HEK293T (cell line): ENCODE measurements at regions not wholly inside any gene's neighbourhood (a gene's known extent, or its start where the extent isn't known, plus 50 kb on each side); places are given as distances from the start of the nearest gene placed in this dataset.

Experiments
- FOXK2 ChIP-seq: fragments of 450-650 bp; IDR thresholded peaks from 2 replicates; pipeline ENCODE4 v1.6.1; 2016; ENCODE audit warnings: mild to moderate bottlenecking
- FOXM1 ChIP-seq: fragments of 450-650 bp; IDR thresholded peaks from 2 replicates; pipeline ENCODE4 v1.6.1; 2017; ENCODE audit warnings: mild to moderate bottlenecking, borderline replicate concordance
- HDGF ChIP-seq: fragments of 450-650 bp; IDR thresholded peaks from 2 replicates; pipeline ENCODE4 v1.6.1; 2017; ENCODE audit warnings: antibody characterized with exemption, borderline replicate concordance
- TARDBP ChIP-seq: fragments of 450-650 bp; IDR thresholded peaks from 2 replicates; pipeline ENCODE4 v1.6.1; 2016

DNA sequence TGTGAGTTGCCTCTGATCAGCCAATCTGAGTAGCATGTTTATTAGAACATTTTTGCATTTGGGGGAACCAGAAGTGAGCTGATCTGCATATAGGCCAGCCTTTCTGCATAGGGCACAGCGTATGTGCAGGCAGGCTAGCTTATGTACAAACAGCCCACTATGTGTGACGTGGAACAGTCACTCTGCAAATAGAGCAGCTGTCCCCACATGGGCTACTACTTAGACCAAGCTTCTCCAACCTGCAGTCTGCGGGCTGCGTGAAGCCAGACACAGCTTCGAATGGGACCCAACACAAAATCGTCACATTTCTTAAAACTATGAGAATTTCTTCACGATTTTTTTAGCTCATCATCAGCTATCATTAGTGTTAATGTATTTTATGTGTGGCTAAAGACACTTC is 134.1 kb upstream of the FAM20C start:
- TF ChIP-seq HDGF (no peak), FOXM1 (no peak), TARDBP (no peak), FOXK2 (no peak)
